Activated naive CD8-positive, alpha-beta T cell treated with anti-CD3 and anti-CD28 coated beads, Interleukin-2, amount 50 U/mL, for 24 hours (primary cell): ENCODE measurements at regions not wholly inside any gene's neighbourhood (a gene's known extent, or its start where the extent isn't known, plus 50 kb on each side); places are given as distances from the start of the nearest gene placed in this dataset.

Source experiments
- ATAC-seq: fragments of 150-1000 bp; cut with Tn5 transposase; one replicate; pipeline ENCODE4 v1.10.0; 2021
- DNase-seq: peaks from one replicate; pipeline ENCODE4 v3.0.0; 2021
- H3K27ac Mint-ChIP-seq: one replicate; pipeline ENCODE4 v1.8.0; 2021; ENCODE audit warnings: mild to moderate bottlenecking, mixed read lengths
- H3K27me3 Mint-ChIP-seq: one replicate; pipeline ENCODE4 v1.8.0; 2021; ENCODE audit warnings: mixed read lengths
- H3K36me3 Mint-ChIP-seq: one replicate; pipeline ENCODE4 v1.8.0; 2021; ENCODE audit warnings: low read depth, mixed read lengths
- H3K4me1 Mint-ChIP-seq: one replicate; pipeline ENCODE4 v1.8.0; 2021; ENCODE audit warnings: mixed read lengths
- H3K4me3 Mint-ChIP-seq: one replicate; pipeline ENCODE4 v1.8.0; 2021; ENCODE audit warnings: mild to moderate bottlenecking, moderate library complexity, mixed read lengths
- H3K9me3 Mint-ChIP-seq: one replicate; pipeline ENCODE4 v1.8.0; 2021; ENCODE audit warnings: mixed read lengths

GRCh38 chr19:16000024-16000663 lies 51.3 kb downstream of the OR10H4 start:
- H3K9me3 Mint-ChIP-seq = peaks cover 7% of the 10 kb centered on the region
- DNase-seq (no peak), ATAC-seq (no peak)
- peaks cover 25% of the 10 kb centered on the region for H3K4me1 Mint-ChIP-seq
- no peaks in the 10 kb centered on the region for H3K27me3 Mint-ChIP-seq
- H3K27ac Mint-ChIP-seq = no peak overlapping the region
- peaks cover 4% of the 10 kb centered on the region for H3K36me3 Mint-ChIP-seq
- no peak overlapping the region for H3K4me3 Mint-ChIP-seq

GRCh38 chr19:16001481-16002312 lies 52.9 kb downstream of the OR10H4 start:
- H3K4me3 Mint-ChIP-seq = peak overlapping the region; percentile 65
- no peaks in the 10 kb centered on the region for H3K36me3 Mint-ChIP-seq
- H3K27ac Mint-ChIP-seq = peak overlapping the region; percentile 79
- ATAC-seq = peak; percentile 94
- peak; percentile 37 for DNase-seq
- H3K27me3 Mint-ChIP-seq = no peaks in the 10 kb centered on the region
- peaks cover 25% of the 10 kb centered on the region for H3K4me1 Mint-ChIP-seq
- peaks cover 1% of the 10 kb centered on the region for H3K9me3 Mint-ChIP-seq

DNA sequence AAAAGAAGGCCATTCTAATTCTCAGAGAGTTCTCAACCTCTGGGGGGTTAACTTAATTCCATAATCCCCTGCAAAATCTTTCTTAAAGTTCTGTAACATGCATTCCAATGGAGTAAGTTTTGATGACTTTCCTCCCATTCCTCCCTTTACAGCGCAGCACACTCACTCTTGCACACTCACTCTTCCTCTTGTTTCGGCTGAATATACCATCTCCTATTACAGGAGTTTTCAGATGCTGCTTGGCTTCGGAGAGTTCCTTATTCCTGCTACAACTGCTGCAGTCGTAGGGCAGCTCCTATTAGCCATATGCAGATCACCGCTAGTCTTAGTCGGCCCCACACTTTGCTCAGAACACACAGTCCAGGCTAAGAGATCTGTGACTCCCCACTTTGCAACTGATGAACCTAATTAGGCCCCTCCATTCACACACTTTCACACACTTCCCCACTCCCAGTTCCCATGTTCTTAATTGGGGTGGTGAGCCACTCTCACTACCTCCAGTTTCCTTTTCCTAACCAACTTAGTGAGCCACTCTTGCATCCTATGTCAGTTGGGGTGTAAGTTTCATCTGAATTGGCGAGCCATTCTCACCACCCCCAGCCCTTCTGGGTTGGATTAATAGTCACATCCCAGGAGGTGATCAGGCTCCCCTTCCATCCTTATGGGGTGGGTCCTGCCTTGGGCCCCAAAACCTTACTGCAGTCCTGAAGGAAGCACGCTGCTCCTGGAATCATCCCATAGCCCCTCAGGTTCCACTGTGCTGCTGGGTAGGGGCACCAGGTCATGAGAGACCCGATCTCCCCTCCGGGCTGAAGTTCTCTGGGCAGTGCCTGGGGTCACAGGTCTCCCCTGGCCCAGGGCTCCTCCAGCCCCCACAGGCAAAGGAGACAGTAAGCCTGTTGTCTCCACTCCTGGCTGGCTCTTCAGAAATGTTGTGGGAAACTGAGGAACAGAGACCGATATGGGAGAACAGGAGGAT lies 53.9 kb downstream of the OR10H4 start:
- H3K27ac Mint-ChIP-seq = peak overlapping the region; percentile 79
- ATAC-seq (no peak), DNase-seq (no peak)
- peaks cover 25% of the 10 kb centered on the region for H3K4me1 Mint-ChIP-seq
- no peaks in the 10 kb centered on the region for H3K27me3 Mint-ChIP-seq
- no peaks in the 10 kb centered on the region for H3K9me3 Mint-ChIP-seq
- H3K36me3 Mint-ChIP-seq = no peaks in the 10 kb centered on the region
- H3K4me3 Mint-ChIP-seq = peak overlapping the region; percentile 65

GRCh38 chr19:16003391-16003790 lies 54.6 kb downstream of the OR10H4 start:
- DNase-seq = no peak
- Mint-ChIP-seq H3K4me1 (peaks cover 25% of the 10 kb centered on the region), H3K4me3 (no peak overlapping the region), H3K36me3 (no peaks in the 10 kb centered on the region), H3K9me3 (no peaks in the 10 kb centered on the region), H3K27ac (no peak overlapping the region), H3K27me3 (no peaks in the 10 kb centered on the region)
- ATAC-seq = no peak

- H3K4me1 Mint-ChIP-seq = peaks cover 19% of the 10 kb centered on the region
- no peaks in the 10 kb centered on the region for H3K27me3 Mint-ChIP-seq
- DNase-seq (no peak), ATAC-seq (no peak)
- H3K9me3 Mint-ChIP-seq = no peaks in the 10 kb centered on the region
- H3K27ac Mint-ChIP-seq = no peak overlapping the region
- H3K4me3 Mint-ChIP-seq = no peak overlapping the region
- H3K36me3 Mint-ChIP-seq = no peaks in the 10 kb centered on the region
Observed at GRCh38 chr19:16005925-16006324, 57.1 kb downstream of the OR10H4 start.

- H3K27me3 Mint-ChIP-seq = no peaks in the 10 kb centered on the region
- ATAC-seq (no peak), DNase-seq (no peak)
- H3K27ac Mint-ChIP-seq = no peak overlapping the region
- no peaks in the 10 kb centered on the region for H3K36me3 Mint-ChIP-seq
- H3K4me3 Mint-ChIP-seq = no peak overlapping the region
- no peaks in the 10 kb centered on the region for H3K4me1 Mint-ChIP-seq
- no peaks in the 10 kb centered on the region for H3K9me3 Mint-ChIP-seq
Observed at GRCh38 chr19:16012552-16012951, 63.7 kb upstream of the TPM4 start.

GRCh38 chr19:16013181-16013850 lies 63.0 kb upstream of the TPM4 start:
- H3K4me3 Mint-ChIP-seq = no peak overlapping the region
- H3K36me3 Mint-ChIP-seq = no peaks in the 10 kb centered on the region
- no peaks in the 10 kb centered on the region for H3K9me3 Mint-ChIP-seq
- no peaks in the 10 kb centered on the region for H3K27me3 Mint-ChIP-seq
- DNase-seq = no peak
- H3K27ac Mint-ChIP-seq = no peak overlapping the region
- no peaks in the 10 kb centered on the region for H3K4me1 Mint-ChIP-seq
- no peak for ATAC-seq

GRCh38 chr19:16013851-16014840 lies 62.1 kb upstream of the TPM4 start:
- no peaks in the 10 kb centered on the region for H3K36me3 Mint-ChIP-seq
- H3K4me3 Mint-ChIP-seq = no peak overlapping the region
- no peak overlapping the region for H3K27ac Mint-ChIP-seq
- no peaks in the 10 kb centered on the region for H3K27me3 Mint-ChIP-seq
- H3K9me3 Mint-ChIP-seq = no peaks in the 10 kb centered on the region
- ATAC-seq (no peak), DNase-seq (no peak)
- H3K4me1 Mint-ChIP-seq = no peaks in the 10 kb centered on the region

- Mint-ChIP-seq H3K4me1 (no peaks in the 10 kb centered on the region), H3K4me3 (no peak overlapping the region), H3K9me3 (no peaks in the 10 kb centered on the region), H3K36me3 (no peaks in the 10 kb centered on the region), H3K27ac (no peak overlapping the region), H3K27me3 (no peaks in the 10 kb centered on the region)
- ATAC-seq (no peak), DNase-seq (no peak)
Observed at GRCh38 chr19:16014923-16015804, 61.1 kb upstream of the TPM4 start.

DNA sequence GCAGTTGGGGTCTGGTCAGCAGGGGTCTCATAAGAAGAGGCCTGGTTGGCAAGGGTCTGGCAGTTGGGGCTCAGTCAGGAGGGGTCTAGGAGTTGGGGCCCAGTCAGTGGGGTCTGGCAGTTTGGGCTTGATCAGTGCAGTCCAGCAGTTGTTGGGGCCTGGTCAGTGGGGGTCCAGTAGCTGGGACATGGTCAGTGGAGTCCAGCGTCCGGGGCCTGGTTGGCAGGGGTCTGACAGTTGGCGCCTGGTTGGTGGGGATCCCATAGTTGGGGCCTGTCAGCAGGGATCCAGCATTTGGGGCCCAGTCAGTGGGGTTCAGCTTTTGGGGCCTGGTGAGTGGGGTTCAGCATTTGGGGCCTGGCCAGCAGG lies 60.5 kb upstream of the TPM4 start:
- Mint-ChIP-seq H3K9me3 (no peaks in the 10 kb centered on the region), H3K27me3 (no peaks in the 10 kb centered on the region), H3K4me1 (no peaks in the 10 kb centered on the region), H3K27ac (no peak overlapping the region), H3K4me3 (no peak overlapping the region), H3K36me3 (no peaks in the 10 kb centered on the region)
- DNase-seq (no peak), ATAC-seq (no peak)

- Mint-ChIP-seq H3K27ac (no peak overlapping the region), H3K27me3 (no peaks in the 10 kb centered on the region), H3K4me1 (no peaks in the 10 kb centered on the region), H3K36me3 (no peaks in the 10 kb centered on the region), H3K9me3 (no peaks in the 10 kb centered on the region), H3K4me3 (no peak overlapping the region)
- ATAC-seq (no peak), DNase-seq (no peak)
Observed at GRCh38 chr19:16016226-16017137, 59.8 kb upstream of the TPM4 start.

GRCh38 chr19:16017138-16017490 lies 59.2 kb upstream of the TPM4 start:
- H3K4me3 Mint-ChIP-seq = no peak overlapping the region
- no peaks in the 10 kb centered on the region for H3K27me3 Mint-ChIP-seq
- H3K36me3 Mint-ChIP-seq = no peaks in the 10 kb centered on the region
- DNase-seq (no peak), ATAC-seq (no peak)
- H3K9me3 Mint-ChIP-seq = no peaks in the 10 kb centered on the region
- no peak overlapping the region for H3K27ac Mint-ChIP-seq
- no peaks in the 10 kb centered on the region for H3K4me1 Mint-ChIP-seq
